HEK293 (cell line): ENCODE measurements at regions not wholly inside any gene's neighbourhood (a gene's known extent, or its start where the extent isn't known, plus 50 kb on each side); places are given as distances from the start of the nearest gene placed in this dataset.

Source experiments
- CTCF ChIA-PET: fragments of 350-600 bp; formaldehyde crosslinking; extraction: SDS; loops from one replicate; lab custom pipeline; 2021; ENCODE audit warnings: antibody characterized with exemption; lab: Yijun Ruan, JAX
- POLR2A ChIA-PET: fragments of 300-600 bp; formaldehyde crosslinking; extraction: SDS; loops from one replicate; lab custom pipeline; 2020; ENCODE audit warnings: antibody characterized with exemption, inconsistent platforms; lab: Yijun Ruan, JAX
- H3K27ac ChIP-seq: fragments of 200-500 bp; sonication (Bioruptor generic); 2 replicates; pipeline ENCODE4 v1.5.1; 2014; ENCODE audit warnings: low read depth, low read length, control low read depth, inconsistent platforms; ENCODE audit errors: extremely low read depth
- H3K36me3 ChIP-seq, 2 experiments: fragments of 200-500 bp in 1 of 2; sonication (Bioruptor generic) in 1 of 2; 1 replicate in 1 of 2; 2 replicates in 1 of 2; pipeline ENCODE4 v1.5.1; 2014 to 2017; ENCODE audit warnings: inconsistent platforms in 2 of 2, low read length in 2 of 2; ENCODE audit not compliant: control insufficient read depth in 2 of 2, insufficient read depth in 1 of 2
- H3K4me1 ChIP-seq: fragments of 200-500 bp; sonication (Bioruptor generic); 2 replicates; pipeline ENCODE4 v1.5.1; 2014; ENCODE audit warnings: mild to moderate bottlenecking, low read length, inconsistent platforms; ENCODE audit not compliant: control insufficient read depth, insufficient read depth
- H3K4me3 ChIP-seq: 2 replicates; pipeline ENCODE4 v1.5.1; 2011; ENCODE audit warnings: low read depth, mild to moderate bottlenecking, control low read depth, low read length, moderate library complexity
- H3K9me3 ChIP-seq: fragments of 200-500 bp; sonication (Bioruptor generic); 2 replicates; pipeline ENCODE4 v1.5.1; 2014; ENCODE audit warnings: low read depth, low read length, inconsistent platforms; ENCODE audit not compliant: control insufficient read depth, insufficient read depth
- EGR2 ChIP-seq: fragments of 450-650 bp; formaldehyde crosslinking; IDR thresholded peaks from 2 replicates; pipeline ENCODE4 v1.5.1; 2016; ENCODE audit warnings: low read depth, missing biosample characterization, missing genetic modification characterization
- HOXA7 ChIP-seq: sonication (generic); formaldehyde crosslinking; IDR thresholded peaks from 2 replicates; pipeline ENCODE4 v1.8.1; 2022; ENCODE audit warnings: missing genetic modification reagents, borderline replicate concordance
- HOXC10 ChIP-seq: sonication (generic); formaldehyde crosslinking; IDR thresholded peaks from 2 replicates; pipeline ENCODE4 v1.8.1; 2023; ENCODE audit warnings: mild to moderate bottlenecking, missing genetic modification reagents
- KLF1 ChIP-seq: fragments of 450-650 bp; formaldehyde crosslinking; IDR thresholded peaks from 2 replicates; pipeline ENCODE4 v1.5.1; 2016; ENCODE audit warnings: missing biosample characterization, missing genetic modification characterization
- MYNN ChIP-seq: fragments of 450-650 bp; formaldehyde crosslinking; IDR thresholded peaks from 2 replicates; pipeline ENCODE4 v1.5.1; 2016; ENCODE audit warnings: missing biosample characterization, missing genetic modification characterization, borderline replicate concordance
- TCF7L2 ChIP-seq: IDR thresholded peaks from 2 replicates; pipeline ENCODE4 v1.6.1; 2011; ENCODE audit warnings: low read depth, mild to moderate bottlenecking, inconsistent platforms, low read length, moderate library complexity, borderline replicate concordance
- ZBTB21 ChIP-seq: fragments of 450-650 bp; formaldehyde crosslinking; IDR thresholded peaks from 2 replicates; pipeline ENCODE4 v1.5.1; 2017; ENCODE audit warnings: missing biosample characterization, missing genetic modification characterization
- ZFP37 ChIP-seq: fragments of 450-650 bp; formaldehyde crosslinking; IDR thresholded peaks from 2 replicates; pipeline ENCODE4 v1.5.1; 2016; ENCODE audit warnings: missing biosample characterization, missing genetic modification characterization
- ZFP41 ChIP-seq: fragments of 450-650 bp; formaldehyde crosslinking; IDR thresholded peaks from 2 replicates; pipeline ENCODE4 v1.5.1; 2016; ENCODE audit warnings: missing biosample characterization, missing genetic modification characterization, borderline replicate concordance
- ZFP69B ChIP-seq: fragments of 450-650 bp; formaldehyde crosslinking; IDR thresholded peaks from 2 replicates; pipeline ENCODE4 v1.5.1; 2016; ENCODE audit warnings: missing biosample characterization, missing genetic modification characterization
- ZNF121 ChIP-seq: fragments of 450-650 bp; formaldehyde crosslinking; IDR thresholded peaks from 2 replicates; pipeline ENCODE4 v1.5.1; 2016; ENCODE audit warnings: missing biosample characterization, missing genetic modification characterization
- ZNF174 ChIP-seq: fragments of 450-650 bp; formaldehyde crosslinking; IDR thresholded peaks from 2 replicates; pipeline ENCODE4 v1.5.0; 2017; ENCODE audit warnings: missing biosample characterization, mild to moderate bottlenecking, missing genetic modification characterization
- ZNF266 ChIP-seq: fragments of 450-650 bp; formaldehyde crosslinking; IDR thresholded peaks from 2 replicates; pipeline ENCODE4 v1.5.1; 2016; ENCODE audit warnings: missing biosample characterization, missing genetic modification characterization, low read depth
- ZNF350 ChIP-seq: fragments of 450-650 bp; formaldehyde crosslinking; IDR thresholded peaks from 2 replicates; pipeline ENCODE4 v1.5.0; 2017; ENCODE audit warnings: missing biosample characterization, mild to moderate bottlenecking, missing genetic modification characterization
- ZNF416 ChIP-seq: fragments of 450-650 bp; formaldehyde crosslinking; IDR thresholded peaks from 2 replicates; pipeline ENCODE4 v1.5.1; 2016; ENCODE audit warnings: missing biosample characterization, missing genetic modification characterization
- ZNF433 ChIP-seq: fragments of 450-650 bp; formaldehyde crosslinking; IDR thresholded peaks from 2 replicates; pipeline ENCODE4 v1.5.1; 2016; ENCODE audit warnings: missing biosample characterization, missing genetic modification characterization, low read depth
- ZNF544 ChIP-seq: fragments of 450-650 bp; formaldehyde crosslinking; IDR thresholded peaks from 2 replicates; pipeline ENCODE4 v1.5.0; 2017; ENCODE audit warnings: missing biosample characterization, missing genetic modification characterization
- ZNF843 ChIP-seq: fragments of 450-650 bp; formaldehyde crosslinking; IDR thresholded peaks from 2 replicates; pipeline ENCODE4 v1.5.1; 2016; ENCODE audit warnings: missing biosample characterization, missing genetic modification characterization
- ZXDB ChIP-seq: fragments of 450-650 bp; formaldehyde crosslinking; IDR thresholded peaks from 2 replicates; pipeline ENCODE4 v1.5.1; 2016; ENCODE audit warnings: missing biosample characterization, missing genetic modification characterization
- TF ChIP-seq, protein P1 (sequence below): fragments of 450-650 bp; formaldehyde crosslinking; IDR thresholded peaks from 2 replicates; pipeline ENCODE4 v1.5.1; 2016; ENCODE audit warnings: missing biosample characterization, missing genetic modification characterization
- TF ChIP-seq, protein P2 (sequence below): fragments of 450-650 bp; formaldehyde crosslinking; conservative IDR thresholded peaks from 2 replicates; pipeline ENCODE4 v1.5.1; 2016; ENCODE audit warnings: low read depth, missing biosample characterization, missing genetic modification characterization
- TF ChIP-seq, protein P3 (sequence below): fragments of 450-650 bp; formaldehyde crosslinking; IDR thresholded peaks from 2 replicates; pipeline ENCODE4 v1.5.1; 2016; ENCODE audit warnings: missing biosample characterization, missing genetic modification characterization

DNA sequence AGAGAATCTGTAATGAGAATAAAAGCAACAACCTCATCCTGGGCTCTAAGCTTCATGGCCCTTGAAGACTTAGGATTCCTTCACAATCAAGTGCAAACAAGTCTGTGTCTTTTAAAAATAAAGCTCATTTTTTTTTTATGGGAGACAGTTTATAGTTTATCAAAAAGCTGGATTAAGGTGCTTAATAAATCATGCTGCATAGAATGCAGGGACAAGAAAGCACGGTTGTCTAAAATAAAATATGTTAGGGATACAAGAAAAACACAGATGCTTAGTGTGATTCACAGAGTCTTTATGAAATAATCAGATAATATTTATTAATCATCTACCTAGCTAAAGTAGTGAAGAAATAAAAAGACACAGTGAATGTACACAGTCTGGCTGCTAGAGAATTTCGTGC lies 2045.9 kb upstream of the WWC1 start:
- H3K4me3 ChIP-seq, result no peak overlapping the region
- no peaks in the 10 kb centered on the region for H3K4me1 ChIP-seq
- H3K36me3 ChIP-seq, result no peaks in the 10 kb centered on the region
- H3K27ac ChIP-seq, result no peak overlapping the region
- ChIA-PET CTCF (no interaction called here), POLR2A (no interaction called here)
- no peak for TF ChIP-seq ZNF544 (tag by site-specific recombination)
- no peak for TF ChIP-seq ZNF433
- no peak for TF ChIP-seq ZFP69B
- no peak for TF ChIP-seq ZNF266 (tag by site-specific recombination)
- TF ChIP-seq HOXC10 (CRISPR knock-in tag), result no peak
- no peak for TF ChIP-seq ZBTB21
- no peak for TF ChIP-seq TCF7L2
- no peak for TF ChIP-seq ZXDB (tag by site-specific recombination)
- TF ChIP-seq ZNF843 (tag by site-specific recombination), result no peak
- TF ChIP-seq, protein P1, sequence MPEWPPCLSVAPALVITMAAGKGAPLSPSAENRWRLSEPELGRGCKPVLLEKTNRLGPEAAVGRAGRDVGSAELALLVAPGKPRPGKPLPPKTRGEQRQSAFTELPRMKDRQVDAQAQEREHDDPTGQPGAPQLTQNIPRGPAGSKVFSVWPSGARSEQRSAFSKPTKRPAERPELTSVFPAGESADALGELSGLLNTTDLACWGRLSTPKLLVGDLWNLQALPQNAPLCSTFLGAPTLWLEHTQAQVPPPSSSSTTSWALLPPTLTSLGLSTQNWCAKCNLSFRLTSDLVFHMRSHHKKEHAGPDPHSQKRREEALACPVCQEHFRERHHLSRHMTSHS (tag by site-specific recombination), result no peak
- TF ChIP-seq, protein P2, sequence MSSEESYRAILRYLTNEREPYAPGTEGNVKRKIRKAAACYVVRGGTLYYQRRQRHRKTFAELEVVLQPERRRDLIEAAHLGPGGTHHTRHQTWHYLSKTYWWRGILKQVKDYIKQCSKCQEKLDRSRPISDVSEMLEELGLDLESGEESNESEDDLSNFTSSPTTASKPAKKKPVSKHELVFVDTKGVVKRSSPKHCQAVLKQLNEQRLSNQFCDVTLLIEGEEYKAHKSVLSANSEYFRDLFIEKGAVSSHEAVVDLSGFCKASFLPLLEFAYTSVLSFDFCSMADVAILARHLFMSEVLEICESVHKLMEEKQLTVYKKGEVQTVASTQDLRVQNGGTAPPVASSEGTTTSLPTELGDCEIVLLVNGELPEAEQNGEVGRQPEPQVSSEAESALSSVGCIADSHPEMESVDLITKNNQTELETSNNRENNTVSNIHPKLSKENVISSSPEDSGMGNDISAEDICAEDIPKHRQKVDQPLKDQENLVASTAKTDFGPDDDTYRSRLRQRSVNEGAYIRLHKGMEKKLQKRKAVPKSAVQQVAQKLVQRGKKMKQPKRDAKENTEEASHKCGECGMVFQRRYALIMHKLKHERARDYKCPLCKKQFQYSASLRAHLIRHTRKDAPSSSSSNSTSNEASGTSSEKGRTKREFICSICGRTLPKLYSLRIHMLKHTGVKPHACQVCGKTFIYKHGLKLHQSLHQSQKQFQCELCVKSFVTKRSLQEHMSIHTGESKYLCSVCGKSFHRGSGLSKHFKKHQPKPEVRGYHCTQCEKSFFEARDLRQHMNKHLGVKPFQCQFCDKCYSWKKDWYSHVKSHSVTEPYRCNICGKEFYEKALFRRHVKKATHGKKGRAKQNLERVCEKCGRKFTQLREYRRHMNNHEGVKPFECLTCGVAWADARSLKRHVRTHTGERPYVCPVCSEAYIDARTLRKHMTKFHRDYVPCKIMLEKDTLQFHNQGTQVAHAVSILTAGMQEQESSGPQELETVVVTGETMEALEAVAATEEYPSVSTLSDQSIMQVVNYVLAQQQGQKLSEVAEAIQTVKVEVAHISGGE (tag by site-specific recombination), result no peak
- no peak for TF ChIP-seq ZFP41
- TF ChIP-seq ZFP37 (tag by site-specific recombination), result no peak
- no peak for TF ChIP-seq ZNF174 (tag by site-specific recombination)
- no peak for TF ChIP-seq EGR2 (tag by site-specific recombination)
- no peak for TF ChIP-seq KLF1 (tag by site-specific recombination)
- no peak for TF ChIP-seq MYNN (tag by site-specific recombination)
- no peak for TF ChIP-seq ZNF350 (tag by site-specific recombination)
- TF ChIP-seq, protein P3, sequence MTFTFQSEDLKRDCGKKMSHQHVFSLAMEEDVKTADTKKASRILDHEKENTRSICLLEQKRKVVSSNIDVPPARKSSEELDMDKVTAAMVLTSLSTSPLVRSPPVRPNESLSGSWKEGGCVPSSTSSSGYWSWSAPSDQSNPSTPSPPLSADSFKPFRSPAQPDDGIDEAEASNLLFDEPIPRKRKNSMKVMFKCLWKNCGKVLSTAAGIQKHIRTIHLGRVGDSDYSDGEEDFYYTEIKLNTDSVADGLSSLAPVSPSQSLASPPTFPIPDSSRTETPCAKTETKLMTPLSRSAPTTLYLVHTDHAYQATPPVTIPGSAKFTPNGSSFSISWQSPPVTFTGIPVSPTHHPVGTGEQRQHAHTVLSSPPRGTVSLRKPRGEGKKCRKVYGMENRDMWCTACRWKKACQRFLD (tag by site-specific recombination), result no peak
- TF ChIP-seq, all 188 proteins: peak for 0
- no peaks in the 10 kb centered on the region for H3K9me3 ChIP-seq

DNA sequence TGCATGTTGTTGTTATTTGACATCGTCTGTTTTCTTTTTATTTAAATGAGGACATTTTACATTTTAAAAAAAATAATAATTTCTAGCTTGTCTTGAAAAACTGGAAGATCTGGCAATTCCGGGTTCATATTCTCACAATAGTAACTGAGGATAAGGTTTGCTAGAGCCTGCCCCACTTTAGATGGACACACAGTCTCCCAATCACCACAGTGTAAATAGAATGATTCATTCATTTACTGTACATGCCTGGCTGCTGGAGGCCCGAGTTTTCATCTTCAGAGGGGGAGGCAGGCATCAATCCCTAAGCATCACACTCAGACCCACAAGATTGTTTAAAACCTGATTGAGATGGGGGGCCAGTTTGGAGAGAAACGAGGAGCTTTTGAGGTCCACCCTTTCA lies 2039.7 kb upstream of the WWC1 start:
- Histone ChIP-seq H3K4me3 (no peak overlapping the region), H3K4me1 (no peaks in the 10 kb centered on the region), H3K27ac (no peak overlapping the region), H3K9me3 (no peaks in the 10 kb centered on the region), H3K36me3 (no peaks in the 10 kb centered on the region)
- ChIA-PET POLR2A (no interaction called here), CTCF (no interaction called here)
- TF ChIP-seq HOXA7 (no peak), ZNF121 (no peak), ZNF416 (tag by site-specific recombination) (no peak)
